ENCODE measurements at regions not wholly inside any gene's neighbourhood (a gene's known extent, or its start where the extent isn't known, plus 50 kb on each side); places are given as distances from the start of the nearest gene placed in this dataset.

GRCh38 chr13:111638233-111638632, 317.8 kb downstream of the TEX29 start:
- no peaks in the 10 kb centered on the region for H3K9me3 ChIP-seq (ENCODE audit: low read length)

GRCh38 chr13:111639196-111639705, 318.8 kb downstream of the TEX29 start:
- Histone ChIP-seq H3K4me2 (ENCODE audit: low read length) (no peak overlapping the region), H3K9me2 (ENCODE audit: insufficient read depth, low read length) (no peaks in the 10 kb centered on the region)
- TF ChIP-seq, protein P1, sequence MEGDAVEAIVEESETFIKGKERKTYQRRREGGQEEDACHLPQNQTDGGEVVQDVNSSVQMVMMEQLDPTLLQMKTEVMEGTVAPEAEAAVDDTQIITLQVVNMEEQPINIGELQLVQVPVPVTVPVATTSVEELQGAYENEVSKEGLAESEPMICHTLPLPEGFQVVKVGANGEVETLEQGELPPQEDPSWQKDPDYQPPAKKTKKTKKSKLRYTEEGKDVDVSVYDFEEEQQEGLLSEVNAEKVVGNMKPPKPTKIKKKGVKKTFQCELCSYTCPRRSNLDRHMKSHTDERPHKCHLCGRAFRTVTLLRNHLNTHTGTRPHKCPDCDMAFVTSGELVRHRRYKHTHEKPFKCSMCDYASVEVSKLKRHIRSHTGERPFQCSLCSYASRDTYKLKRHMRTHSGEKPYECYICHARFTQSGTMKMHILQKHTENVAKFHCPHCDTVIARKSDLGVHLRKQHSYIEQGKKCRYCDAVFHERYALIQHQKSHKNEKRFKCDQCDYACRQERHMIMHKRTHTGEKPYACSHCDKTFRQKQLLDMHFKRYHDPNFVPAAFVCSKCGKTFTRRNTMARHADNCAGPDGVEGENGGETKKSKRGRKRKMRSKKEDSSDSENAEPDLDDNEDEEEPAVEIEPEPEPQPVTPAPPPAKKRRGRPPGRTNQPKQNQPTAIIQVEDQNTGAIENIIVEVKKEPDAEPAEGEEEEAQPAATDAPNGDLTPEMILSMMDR (IDR thresholded peaks at IDR 0.05; ENCODE audit: poor library complexity, severe bottlenecking): no peak
- TF ChIP-seq TAF1 (IDR thresholded peaks at IDR 0.05; ENCODE audit: low read depth): no peak
- TF ChIP-seq REST (IDR thresholded peaks at IDR 0.05; ENCODE audit: borderline replicate concordance): no peak
- no peak for TF ChIP-seq SMC3 (conservative IDR thresholded peaks at IDR 0.05; ENCODE audit: poor library complexity)
- TF ChIP-seq MXI1 (conservative IDR thresholded peaks at IDR 0.05; ENCODE audit: poor library complexity, severe bottlenecking): no peak
- TF ChIP-seq EZH2 (IDR thresholded peaks at IDR 0.05; ENCODE audit: borderline replicate concordance, insufficient read depth, low read length, poor library complexity, severe bottlenecking): no peak
- TF ChIP-seq POLR2AphosphoS5 (IDR thresholded peaks at IDR 0.05): no peak
- TF ChIP-seq EP300 (conservative IDR thresholded peaks at IDR 0.05; ENCODE audit: poor library complexity, severe bottlenecking): no peak

More at GRCh38 chr13:111638233-111638632, 317.8 kb downstream of the TEX29 start:
- Histone ChIP-seq H4K20me1 (ENCODE audit: insufficient read depth) (no peaks in the 10 kb centered on the region), H3K9me2 (ENCODE audit: insufficient read depth, low read length) (no peaks in the 10 kb centered on the region), H3K9ac (ENCODE audit: low read length) (no peak overlapping the region), H3K79me2 (replicated peaks; ENCODE audit: insufficient read depth, low read length) (no peaks in the 10 kb centered on the region), H3K4me2 (ENCODE audit: low read length) (no peak overlapping the region), H3K36me3 (ENCODE audit: insufficient read depth, low read length) (no peaks in the 10 kb centered on the region), H3K4me3 (ENCODE audit: low read length) (no peak overlapping the region), H2AFZ (ENCODE audit: low read depth, low read length) (no peak overlapping the region), H3F3A (ENCODE audit: insufficient read depth, low read length, poor library complexity, severe bottlenecking) (no peaks in the 10 kb centered on the region), H3K27ac (ENCODE audit: low read length) (no peak overlapping the region), H3K27me3 (ENCODE audit: insufficient read depth, low read depth, low read length) (no peaks in the 10 kb centered on the region)
- TF ChIP-seq POLR2AphosphoS5 (IDR thresholded peaks at IDR 0.05) (peak; percentile 74), EP300 (conservative IDR thresholded peaks at IDR 0.05; ENCODE audit: poor library complexity, severe bottlenecking) (peak; percentile 92), TAF1 (IDR thresholded peaks at IDR 0.05; ENCODE audit: low read depth) (no peak), REST (IDR thresholded peaks at IDR 0.05; ENCODE audit: borderline replicate concordance) (peak; percentile 63), MXI1 (conservative IDR thresholded peaks at IDR 0.05; ENCODE audit: poor library complexity, severe bottlenecking) (no peak), RAD21 (conservative IDR thresholded peaks at IDR 0.05) (no peak), EZH2 (IDR thresholded peaks at IDR 0.05; ENCODE audit: borderline replicate concordance, insufficient read depth, low read length, poor library complexity, severe bottlenecking) (no peak), SMC3 (conservative IDR thresholded peaks at IDR 0.05; ENCODE audit: poor library complexity) (no peak)
- TF ChIP-seq, protein P1 (IDR thresholded peaks at IDR 0.05; ENCODE audit: poor library complexity, severe bottlenecking): no peak

More at GRCh38 chr13:111639196-111639705, 318.8 kb downstream of the TEX29 start:
- Histone ChIP-seq H3K27me3 (ENCODE audit: insufficient read depth, low read depth, low read length) (no peaks in the 10 kb centered on the region), H3K27ac (ENCODE audit: low read length) (no peak overlapping the region), H3K9me3 (ENCODE audit: low read length) (no peaks in the 10 kb centered on the region), H4K20me1 (ENCODE audit: insufficient read depth) (no peaks in the 10 kb centered on the region), H3K79me2 (replicated peaks; ENCODE audit: insufficient read depth, low read length) (no peaks in the 10 kb centered on the region), H3K9ac (ENCODE audit: low read length) (no peak overlapping the region), H2AFZ (ENCODE audit: low read depth, low read length) (no peak overlapping the region), H3K4me3 (ENCODE audit: low read length) (no peak overlapping the region), H3K36me3 (ENCODE audit: insufficient read depth, low read length) (no peaks in the 10 kb centered on the region), H3F3A (ENCODE audit: insufficient read depth, low read length, poor library complexity, severe bottlenecking) (no peaks in the 10 kb centered on the region)
